ENCODE measurements at regions not wholly inside any gene's neighbourhood (a gene's known extent, or its start where the extent isn't known, plus 50 kb on each side); places are given as distances from the start of the nearest gene placed in this dataset.

- Histone ChIP-seq H3K27ac (replicated peaks) (no peak overlapping the region), H3K9me3 (replicated peaks) (peaks cover 18% of the 10 kb centered on the region), H3K36me3 (no peaks in the 10 kb centered on the region), H3K4me1 (no peaks in the 10 kb centered on the region), H3K4me3 (no peak overlapping the region), H3K27me3 (ENCODE audit: low read depth) (peaks cover 7% of the 10 kb centered on the region)
- intact Hi-C loops (cut with micrococcal nuclease), result no loop called here
- TF ChIP-seq, protein P1, sequence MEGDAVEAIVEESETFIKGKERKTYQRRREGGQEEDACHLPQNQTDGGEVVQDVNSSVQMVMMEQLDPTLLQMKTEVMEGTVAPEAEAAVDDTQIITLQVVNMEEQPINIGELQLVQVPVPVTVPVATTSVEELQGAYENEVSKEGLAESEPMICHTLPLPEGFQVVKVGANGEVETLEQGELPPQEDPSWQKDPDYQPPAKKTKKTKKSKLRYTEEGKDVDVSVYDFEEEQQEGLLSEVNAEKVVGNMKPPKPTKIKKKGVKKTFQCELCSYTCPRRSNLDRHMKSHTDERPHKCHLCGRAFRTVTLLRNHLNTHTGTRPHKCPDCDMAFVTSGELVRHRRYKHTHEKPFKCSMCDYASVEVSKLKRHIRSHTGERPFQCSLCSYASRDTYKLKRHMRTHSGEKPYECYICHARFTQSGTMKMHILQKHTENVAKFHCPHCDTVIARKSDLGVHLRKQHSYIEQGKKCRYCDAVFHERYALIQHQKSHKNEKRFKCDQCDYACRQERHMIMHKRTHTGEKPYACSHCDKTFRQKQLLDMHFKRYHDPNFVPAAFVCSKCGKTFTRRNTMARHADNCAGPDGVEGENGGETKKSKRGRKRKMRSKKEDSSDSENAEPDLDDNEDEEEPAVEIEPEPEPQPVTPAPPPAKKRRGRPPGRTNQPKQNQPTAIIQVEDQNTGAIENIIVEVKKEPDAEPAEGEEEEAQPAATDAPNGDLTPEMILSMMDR (IDR thresholded peaks at IDR 0.05; ENCODE audit: borderline replicate concordance), result no peak
- DNase-seq, result no peak
Observed at GRCh38 chr16:82240111-82240510, 70.1 kb upstream of the MPHOSPH6 start.

- H3K27ac ChIP-seq (replicated peaks), result no peak overlapping the region
- no peak overlapping the region for H3K4me3 ChIP-seq
- intact Hi-C loops (cut with micrococcal nuclease), result no loop called here
- H3K4me1 ChIP-seq, result no peaks in the 10 kb centered on the region
- H3K9me3 ChIP-seq (replicated peaks), result no peaks in the 10 kb centered on the region
- TF ChIP-seq, protein P1 (IDR thresholded peaks at IDR 0.05; ENCODE audit: borderline replicate concordance), result no peak
- no peak for DNase-seq
- peaks cover 4% of the 10 kb centered on the region for H3K27me3 ChIP-seq (ENCODE audit: low read depth)
- H3K36me3 ChIP-seq, result no peaks in the 10 kb centered on the region
Observed at GRCh38 chr16:82236875-82237274, 66.9 kb upstream of the MPHOSPH6 start.

- H3K4me1 ChIP-seq, result no peaks in the 10 kb centered on the region
- no peak overlapping the region for H3K4me3 ChIP-seq
- DNase-seq, result no peak
- H3K9me3 ChIP-seq (replicated peaks), result no peaks in the 10 kb centered on the region
- TF ChIP-seq, protein P1 (IDR thresholded peaks at IDR 0.05; ENCODE audit: borderline replicate concordance), result no peak
- H3K27ac ChIP-seq (replicated peaks), result no peak overlapping the region
- no peaks in the 10 kb centered on the region for H3K36me3 ChIP-seq
- no peaks in the 10 kb centered on the region for H3K27me3 ChIP-seq (ENCODE audit: low read depth)
- intact Hi-C loops (cut with micrococcal nuclease), result no loop called here
Observed at GRCh38 chr16:82236415-82236814, 66.4 kb upstream of the MPHOSPH6 start.

GRCh38 chr16:82232806-82233205 is 62.8 kb upstream of the MPHOSPH6 start:
- Histone ChIP-seq H3K9me3 (replicated peaks) (no peaks in the 10 kb centered on the region), H3K27me3 (ENCODE audit: low read depth) (peaks cover 16% of the 10 kb centered on the region), H3K4me3 (no peak overlapping the region), H3K27ac (replicated peaks) (no peak overlapping the region), H3K36me3 (no peaks in the 10 kb centered on the region), H3K4me1 (no peaks in the 10 kb centered on the region)
- DNase-seq, result no peak
- TF ChIP-seq, protein P1 (IDR thresholded peaks at IDR 0.05; ENCODE audit: borderline replicate concordance), result no peak
- intact Hi-C loops (cut with micrococcal nuclease), result loop anchor here (5.0 kb wide), 1 partner anchor 291 kb away; no protein-coding TSS in a partner anchor

DNA sequence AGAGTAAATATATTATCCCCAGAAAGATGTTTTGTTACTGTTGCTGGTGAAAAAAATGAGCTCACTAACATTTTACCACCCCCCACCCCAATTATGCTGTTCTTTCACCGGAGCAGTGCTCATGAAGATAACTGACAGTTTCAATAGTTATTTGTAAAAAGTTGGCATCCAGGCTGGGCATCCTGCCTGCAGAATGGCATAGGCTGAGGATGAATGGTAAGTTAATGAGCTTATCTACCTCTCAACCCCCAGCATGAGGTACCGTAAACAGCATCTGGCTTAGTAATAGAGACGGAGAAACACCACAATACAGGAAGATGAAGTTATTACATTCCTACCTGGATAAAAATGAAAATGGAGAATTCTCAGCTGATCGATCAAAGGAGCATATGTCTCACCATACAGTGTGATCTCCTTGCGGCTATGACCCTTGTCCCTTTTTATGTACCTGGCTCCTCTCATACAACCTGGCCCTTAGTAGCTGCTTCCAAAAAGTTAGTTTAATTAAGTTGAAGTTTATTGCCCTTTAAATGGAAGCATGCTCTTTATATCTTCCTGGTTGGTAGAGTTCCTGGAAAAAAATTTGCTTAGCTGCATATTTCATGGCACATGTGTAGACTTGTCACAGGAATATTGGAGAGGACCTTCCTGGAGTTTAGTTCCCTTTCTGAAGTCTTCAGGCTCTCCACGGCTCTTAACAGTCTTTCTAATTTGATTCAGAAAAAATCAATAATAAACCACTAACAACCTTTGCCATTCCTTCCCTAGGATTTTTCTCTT is 61.2 kb upstream of the MPHOSPH6 start:
- Histone ChIP-seq H3K27me3 (ENCODE audit: low read depth) (peaks cover 24% of the 10 kb centered on the region), H3K4me1 (no peaks in the 10 kb centered on the region), H3K36me3 (no peaks in the 10 kb centered on the region), H3K9me3 (replicated peaks) (no peaks in the 10 kb centered on the region), H3K4me3 (no peak overlapping the region), H3K27ac (replicated peaks) (no peak overlapping the region)
- DNase-seq, result no peak
- intact Hi-C loops (cut with micrococcal nuclease), result loop anchor here (5.0 kb wide), 1 partner anchor 289 kb away; no protein-coding TSS in a partner anchor
- TF ChIP-seq, protein P1 (IDR thresholded peaks at IDR 0.05; ENCODE audit: borderline replicate concordance), result no peak

Measured in left ventricle myocardium inferior (tissue), 1 donor.